Uterus (tissue), 2 donors: ENCODE measurements at regions not wholly inside any gene's neighbourhood (a gene's known extent, or its start where the extent isn't known, plus 50 kb on each side); places are given as distances from the start of the nearest gene placed in this dataset.

Experiments used
- POLR2A ChIP-seq, 2 donors: fragments of 450-650 bp; IDR thresholded peaks; one replicate each; pipeline ENCODE4 v1.6.1; 2016; ENCODE audit warnings: antibody characterized with exemption in 2 of 2, mild to moderate bottlenecking in 1 of 2, moderate library complexity in 1 of 2
- TF ChIP-seq, protein P1 (sequence below), 4 experiments: fragments of 200-600 bp in 2 of 4; fragments of 450-650 bp in 2 of 4; sonication (generic) in 2 of 4; IDR thresholded peaks; one replicate each; pipeline ENCODE4 v1.5.1; 2016 to 2019; ENCODE audit warnings: antibody characterized with exemption in 4 of 4, mild to moderate bottlenecking in 2 of 4, moderate library complexity in 1 of 4

DNA sequence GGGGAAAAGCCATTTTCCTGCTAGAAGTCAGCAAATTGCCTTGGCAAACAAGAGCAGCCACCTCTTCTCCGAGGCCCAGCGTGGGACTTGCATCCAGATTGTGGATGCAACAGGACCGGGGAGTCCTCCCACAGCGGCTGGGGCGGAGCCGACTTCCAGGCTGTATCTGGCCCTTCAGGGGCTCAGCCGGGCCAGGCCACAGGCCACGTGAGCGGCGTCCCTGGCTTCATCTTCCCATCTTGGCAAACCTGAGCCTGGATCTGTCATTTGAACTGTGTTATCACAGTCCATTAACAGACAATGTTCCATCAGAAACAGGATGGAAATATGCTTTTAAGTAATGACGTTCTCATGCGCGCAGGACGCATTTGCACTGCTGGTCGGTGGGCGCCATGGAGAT is 483.5 kb upstream of the SALL3 start:
- TF ChIP-seq POLR2A (IDR thresholded peaks at IDR 0.05): no peak
- TF ChIP-seq, protein P1, sequence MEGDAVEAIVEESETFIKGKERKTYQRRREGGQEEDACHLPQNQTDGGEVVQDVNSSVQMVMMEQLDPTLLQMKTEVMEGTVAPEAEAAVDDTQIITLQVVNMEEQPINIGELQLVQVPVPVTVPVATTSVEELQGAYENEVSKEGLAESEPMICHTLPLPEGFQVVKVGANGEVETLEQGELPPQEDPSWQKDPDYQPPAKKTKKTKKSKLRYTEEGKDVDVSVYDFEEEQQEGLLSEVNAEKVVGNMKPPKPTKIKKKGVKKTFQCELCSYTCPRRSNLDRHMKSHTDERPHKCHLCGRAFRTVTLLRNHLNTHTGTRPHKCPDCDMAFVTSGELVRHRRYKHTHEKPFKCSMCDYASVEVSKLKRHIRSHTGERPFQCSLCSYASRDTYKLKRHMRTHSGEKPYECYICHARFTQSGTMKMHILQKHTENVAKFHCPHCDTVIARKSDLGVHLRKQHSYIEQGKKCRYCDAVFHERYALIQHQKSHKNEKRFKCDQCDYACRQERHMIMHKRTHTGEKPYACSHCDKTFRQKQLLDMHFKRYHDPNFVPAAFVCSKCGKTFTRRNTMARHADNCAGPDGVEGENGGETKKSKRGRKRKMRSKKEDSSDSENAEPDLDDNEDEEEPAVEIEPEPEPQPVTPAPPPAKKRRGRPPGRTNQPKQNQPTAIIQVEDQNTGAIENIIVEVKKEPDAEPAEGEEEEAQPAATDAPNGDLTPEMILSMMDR (IDR thresholded peaks at IDR 0.05): no peak
